GM12873 (cell line): ENCODE measurements at regions not wholly inside any gene's neighbourhood (a gene's known extent, or its start where the extent isn't known, plus 50 kb on each side); places are given as distances from the start of the nearest gene placed in this dataset.

ENCODE experiments used
- CTCF ChIP-seq: IDR thresholded peaks from 2 replicates; pipeline ENCODE4 v1.5.1; 2012; ENCODE audit warnings: low read depth, mild to moderate bottlenecking, moderate library complexity, low read length, control low read depth; ENCODE audit not compliant: insufficient read depth; ENCODE audit errors: missing control alignments

- no peak for TF ChIP-seq CTCF
Measured at GRCh38 chrX:7214251-7214650, 66.3 kb upstream of the PUDP start.

GRCh38 chrX:7205037-7205577 lies 57.2 kb upstream of the PUDP start:
- TF ChIP-seq CTCF, result no peak

- no peak for TF ChIP-seq CTCF
Measured at GRCh38 chrX:7204619-7205018, 56.7 kb upstream of the PUDP start.

- TF ChIP-seq CTCF, result no peak
Measured at GRCh38 chrX:7202206-7202605, 54.3 kb upstream of the PUDP start.

- no peak for TF ChIP-seq CTCF
Measured at GRCh38 chrX:7201496-7201895, 53.5 kb upstream of the PUDP start.

- no peak for TF ChIP-seq CTCF
Measured at GRCh38 chrX:7198499-7198898, 50.5 kb upstream of the PUDP start.
